Loucy (cell line): ENCODE measurements at regions not wholly inside any gene's neighbourhood (a gene's known extent, or its start where the extent isn't known, plus 50 kb on each side); places are given as distances from the start of the nearest gene placed in this dataset.

Experiments
- H2AFZ ChIP-seq: fragments of 200-600 bp; sonication (generic); 2 replicates; pipeline ENCODE4 v1.6.0; 2016; ENCODE audit warnings: antibody characterized with exemption, mild to moderate bottlenecking, low read length, moderate library complexity
- H3F3A ChIP-seq: fragments of 200-600 bp; 2 replicates; pipeline ENCODE4 v1.6.0; 2016; ENCODE audit warnings: antibody characterized with exemption, low read depth, mild to moderate bottlenecking
- H3K27me3 ChIP-seq: fragments of 200-600 bp; sonication (generic); 2 replicates; pipeline ENCODE4 v1.6.1; 2014; ENCODE audit warnings: low read length, mild to moderate bottlenecking; ENCODE audit not compliant: insufficient read depth, poor library complexity, severe bottlenecking
- H3K36me3 ChIP-seq: fragments of 200-600 bp; sonication (generic); 2 replicates; pipeline ENCODE4 v1.6.1; 2016; ENCODE audit warnings: low read length; ENCODE audit not compliant: insufficient read depth
- H3K4me1 ChIP-seq: fragments of 200-600 bp; sonication (generic); 2 replicates; pipeline ENCODE4 v1.5.1; 2014; ENCODE audit warnings: low read length, mild to moderate bottlenecking; ENCODE audit not compliant: insufficient read depth, poor library complexity, severe bottlenecking
- H3K4me2 ChIP-seq: fragments of 200-600 bp; sonication (generic); 2 replicates; pipeline ENCODE4 v1.6.0; 2014; ENCODE audit warnings: antibody characterized with exemption, low read length, low read depth, mild to moderate bottlenecking; ENCODE audit not compliant: poor library complexity, severe bottlenecking
- H3K4me3 ChIP-seq: fragments of 200-600 bp; sonication (generic); 2 replicates; pipeline ENCODE4 v1.5.1; 2014; ENCODE audit warnings: low read length, mild to moderate bottlenecking, mixed read lengths; ENCODE audit not compliant: poor library complexity, severe bottlenecking
- H3K79me2 ChIP-seq: fragments of 200-600 bp; sonication (generic); 2 replicates; pipeline ENCODE4 v1.6.1; 2014; ENCODE audit warnings: low read length; ENCODE audit not compliant: insufficient read depth
- H3K9ac ChIP-seq: fragments of 200-600 bp; sonication (generic); 2 replicates; pipeline ENCODE4 v1.6.0; 2014; ENCODE audit warnings: mild to moderate bottlenecking, low read depth, low read length, moderate library complexity; ENCODE audit not compliant: poor library complexity, severe bottlenecking
- H3K9me2 ChIP-seq: fragments of 200-600 bp; sonication (generic); replicated peaks from 2 replicates; pipeline ENCODE4 v1.6.1; 2016; ENCODE audit warnings: low read depth, low read length, mixed read lengths
- H3K9me3 ChIP-seq: fragments of 200-600 bp; sonication (generic); 2 replicates; pipeline ENCODE4 v1.6.1; 2014; ENCODE audit warnings: mild to moderate bottlenecking, antibody characterized with exemption, low read length, low read depth; ENCODE audit not compliant: insufficient read depth
- H4K20me1 ChIP-seq: fragments of 200-600 bp; sonication (generic); 2 replicates; pipeline ENCODE4 v1.6.0; 2014; ENCODE audit warnings: antibody characterized with exemption, low read length, mild to moderate bottlenecking; ENCODE audit not compliant: insufficient read depth, poor library complexity, severe bottlenecking
- EZH2phosphoT487 ChIP-seq: fragments of 200-600 bp; IDR thresholded peaks from 2 replicates; pipeline ENCODE4 v1.6.1; 2018; ENCODE audit warnings: antibody characterized with exemption, mild to moderate bottlenecking, moderate library complexity, borderline replicate concordance
- TF ChIP-seq, protein P1 (sequence below): fragments of 200-600 bp; sonication (generic); conservative IDR thresholded peaks from 2 replicates; pipeline ENCODE4 v1.5.1; 2014; ENCODE audit warnings: mild to moderate bottlenecking, antibody characterized with exemption, low read length

DNA sequence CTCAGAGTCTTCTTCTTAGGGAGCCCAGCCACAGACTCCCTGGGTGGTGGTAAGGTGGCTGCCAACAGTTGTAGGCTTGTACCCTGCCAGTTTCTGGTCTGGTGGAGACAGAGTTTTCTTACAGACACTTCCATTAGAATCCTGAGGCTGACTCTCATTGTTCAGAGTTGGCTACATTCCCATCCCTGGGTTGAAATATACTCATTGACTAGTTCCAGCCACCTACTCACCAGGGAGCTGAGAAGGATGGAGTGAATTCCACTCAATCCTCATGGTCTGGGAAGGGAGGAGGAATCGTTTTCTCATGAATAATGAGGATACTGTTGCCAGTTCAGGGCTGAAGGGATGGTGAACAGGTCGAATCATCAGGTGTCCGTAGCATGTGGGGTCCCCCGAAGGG lies 226.5 kb upstream of the PROK2 start:
- Histone ChIP-seq H3K9me2 (no peaks in the 10 kb centered on the region), H3K9ac (no peak overlapping the region), H3K4me1 (no peaks in the 10 kb centered on the region), H3K4me3 (no peak overlapping the region), H4K20me1 (no peaks in the 10 kb centered on the region), H3K79me2 (no peaks in the 10 kb centered on the region), H3F3A (no peaks in the 10 kb centered on the region), H3K27me3 (no peaks in the 10 kb centered on the region), H2AFZ (no peak overlapping the region), H3K9me3 (no peaks in the 10 kb centered on the region), H3K36me3 (no peaks in the 10 kb centered on the region), H3K4me2 (no peak overlapping the region)
- no peak for TF ChIP-seq EZH2phosphoT487
- TF ChIP-seq, protein P1, sequence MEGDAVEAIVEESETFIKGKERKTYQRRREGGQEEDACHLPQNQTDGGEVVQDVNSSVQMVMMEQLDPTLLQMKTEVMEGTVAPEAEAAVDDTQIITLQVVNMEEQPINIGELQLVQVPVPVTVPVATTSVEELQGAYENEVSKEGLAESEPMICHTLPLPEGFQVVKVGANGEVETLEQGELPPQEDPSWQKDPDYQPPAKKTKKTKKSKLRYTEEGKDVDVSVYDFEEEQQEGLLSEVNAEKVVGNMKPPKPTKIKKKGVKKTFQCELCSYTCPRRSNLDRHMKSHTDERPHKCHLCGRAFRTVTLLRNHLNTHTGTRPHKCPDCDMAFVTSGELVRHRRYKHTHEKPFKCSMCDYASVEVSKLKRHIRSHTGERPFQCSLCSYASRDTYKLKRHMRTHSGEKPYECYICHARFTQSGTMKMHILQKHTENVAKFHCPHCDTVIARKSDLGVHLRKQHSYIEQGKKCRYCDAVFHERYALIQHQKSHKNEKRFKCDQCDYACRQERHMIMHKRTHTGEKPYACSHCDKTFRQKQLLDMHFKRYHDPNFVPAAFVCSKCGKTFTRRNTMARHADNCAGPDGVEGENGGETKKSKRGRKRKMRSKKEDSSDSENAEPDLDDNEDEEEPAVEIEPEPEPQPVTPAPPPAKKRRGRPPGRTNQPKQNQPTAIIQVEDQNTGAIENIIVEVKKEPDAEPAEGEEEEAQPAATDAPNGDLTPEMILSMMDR: no peak

DNA sequence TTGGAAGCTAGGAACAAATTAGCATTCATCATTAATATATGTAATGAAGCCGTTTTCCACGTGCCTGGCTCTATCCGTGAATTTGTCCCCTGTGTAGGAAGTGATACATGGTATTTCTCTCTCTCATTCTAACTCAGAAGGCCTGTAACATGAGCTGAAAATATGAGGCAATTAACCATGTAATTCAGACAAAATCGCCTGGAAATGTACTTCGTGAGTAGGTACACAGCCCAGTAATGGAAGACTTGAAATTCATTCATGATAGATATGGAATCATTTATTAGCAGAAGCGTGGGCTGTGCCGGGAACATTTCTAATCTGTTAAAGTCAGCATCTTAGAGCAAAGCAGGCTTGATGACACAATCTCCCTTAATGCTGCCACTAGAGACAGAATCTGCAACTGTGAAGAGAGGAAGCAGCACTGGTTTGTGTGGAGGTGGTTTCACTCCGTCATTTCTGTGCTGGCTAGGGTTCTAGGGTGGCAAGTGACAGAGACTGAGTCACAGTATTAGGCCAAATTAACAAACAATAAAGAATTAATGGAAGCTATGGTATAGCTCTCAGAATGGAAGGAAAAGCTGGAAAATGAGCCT lies 225.0 kb upstream of the PROK2 start:
- no peak overlapping the region for H3K9ac ChIP-seq
- H3K9me3 ChIP-seq: no peaks in the 10 kb centered on the region
- TF ChIP-seq, protein P1: no peak; the same call in 1 of the 2 replicates
- TF ChIP-seq EZH2phosphoT487: no peak
- H3F3A ChIP-seq: no peaks in the 10 kb centered on the region
- no peaks in the 10 kb centered on the region for H3K4me1 ChIP-seq
- H3K4me3 ChIP-seq: no peak overlapping the region
- no peaks in the 10 kb centered on the region for H4K20me1 ChIP-seq
- no peaks in the 10 kb centered on the region for H3K36me3 ChIP-seq
- H3K9me2 ChIP-seq: no peaks in the 10 kb centered on the region
- H2AFZ ChIP-seq: no peak overlapping the region
- no peaks in the 10 kb centered on the region for H3K79me2 ChIP-seq
- H3K4me2 ChIP-seq: no peak overlapping the region
- H3K27me3 ChIP-seq: no peaks in the 10 kb centered on the region

DNA sequence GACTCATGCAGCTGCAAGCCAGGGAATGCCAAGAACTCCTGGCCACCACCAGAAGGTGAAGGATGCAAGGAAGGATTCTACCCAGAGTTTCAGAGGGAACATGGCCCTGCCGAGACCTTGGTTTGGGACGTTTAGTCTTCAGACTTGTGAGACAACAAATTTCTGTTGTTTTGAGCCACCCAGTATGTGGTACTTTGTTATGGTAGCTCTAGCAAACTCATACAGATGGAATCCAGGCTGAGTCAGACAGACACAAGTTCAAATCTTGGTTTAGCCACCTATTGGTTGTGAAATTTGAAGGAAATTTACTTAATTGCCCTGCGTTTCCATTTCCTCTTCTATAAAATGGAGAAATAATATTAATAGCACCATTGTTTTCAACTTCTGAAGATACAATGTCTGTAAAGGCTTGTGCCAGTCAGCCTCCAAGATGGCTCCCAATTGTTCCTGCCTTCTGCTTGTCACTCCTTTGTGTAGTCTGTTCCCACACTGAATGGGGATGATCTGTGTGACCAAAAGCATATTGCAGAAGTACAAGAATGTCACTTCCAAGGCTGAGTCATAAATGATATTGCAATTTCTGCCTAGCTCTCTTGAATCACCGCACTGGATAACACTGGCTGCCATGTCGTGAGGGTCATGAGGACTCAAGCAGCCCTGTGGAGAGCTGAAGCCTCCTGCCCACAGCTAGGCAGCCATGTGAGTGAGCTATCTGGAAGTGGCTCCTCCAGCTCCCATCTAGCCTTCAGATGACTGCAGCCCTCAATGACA lies 223.5 kb upstream of the PROK2 start:
- Histone ChIP-seq H3K4me3 (no peak overlapping the region), H3K27me3 (no peaks in the 10 kb centered on the region), H3K4me2 (no peak overlapping the region), H3K4me1 (no peaks in the 10 kb centered on the region), H3K9me3 (no peaks in the 10 kb centered on the region), H4K20me1 (no peaks in the 10 kb centered on the region), H3F3A (no peaks in the 10 kb centered on the region), H3K36me3 (no peaks in the 10 kb centered on the region), H3K9me2 (no peaks in the 10 kb centered on the region), H3K79me2 (no peaks in the 10 kb centered on the region), H3K9ac (no peak overlapping the region), H2AFZ (no peak overlapping the region)
- TF ChIP-seq, protein P1: no peak
- no peak for TF ChIP-seq EZH2phosphoT487
